Gastroesophageal sphincter (tissue), 4 donors: ENCODE measurements at regions not wholly inside any gene's neighbourhood (a gene's known extent, or its start where the extent isn't known, plus 50 kb on each side); places are given as distances from the start of the nearest gene placed in this dataset.
"Not testable (repeated sequence)": the region's sequence is repeated elsewhere in the genome, so short reads cannot be mapped to it uniquely, and the experiment has no call there.

ENCODE experiments used
- ATAC-seq: fragments of 150-250 bp; one replicate; pipeline ENCODE4 v1.9.1; 2016; ENCODE audit warnings: mild to moderate bottlenecking, moderate library complexity
- H3K27ac ChIP-seq, 4 donors: fragments of 200-600 bp; sonication (generic) in 3 of 4; 1 replicate in 3 of 4; 2 replicates in 1 of 4; pipeline ENCODE4 v1.5.1; 2016 to 2019
- H3K27me3 ChIP-seq: fragments of 200-600 bp; sonication (generic); one replicate; pipeline ENCODE4 v1.5.1; 2019
- H3K36me3 ChIP-seq, 2 donors: fragments of 200-600 bp; sonication (generic); one replicate each; pipeline ENCODE4 v1.5.1; 2019; ENCODE audit warnings: control low read depth in 1 of 2
- H3K4me1 ChIP-seq, 3 donors: fragments of 200-600 bp; sonication (generic); 1 replicate in 2 of 3; 2 replicates in 1 of 3; pipeline ENCODE4 v1.5.1; 2016 to 2019; ENCODE audit warnings: control low read depth in 2 of 3
- H3K4me3 ChIP-seq, 2 donors: fragments of 200-600 bp; sonication (generic); one replicate each; pipeline ENCODE4 v1.5.1; 2019; ENCODE audit warnings: mild to moderate bottlenecking in 1 of 2, moderate library complexity in 1 of 2
- H3K9me3 ChIP-seq, 3 donors: fragments of 200-600 bp; sonication (generic); one replicate each; pipeline ENCODE4 v1.5.1; 2017 to 2019; ENCODE audit warnings: control low read depth in 2 of 3
- CTCF ChIP-seq, 4 experiments: fragments of 200-600 bp in 2 of 4; fragments of 450-650 bp in 2 of 4; sonication (generic) in 1 of 4; IDR thresholded peaks; one replicate each; pipeline ENCODE4 v1.5.1; 2017 to 2019; ENCODE audit warnings: antibody characterized with exemption in 4 of 4, mild to moderate bottlenecking in 2 of 4, moderate library complexity in 2 of 4
- WGBS, 2 donors: methylation state at CpG; one replicate each; pipeline ENCODE4 v1.1.5; 2018; ENCODE audit warnings: low coverage in 1 of 2; 5-methylcytosine and 5-hydroxymethylcytosine counted together

DNA sequence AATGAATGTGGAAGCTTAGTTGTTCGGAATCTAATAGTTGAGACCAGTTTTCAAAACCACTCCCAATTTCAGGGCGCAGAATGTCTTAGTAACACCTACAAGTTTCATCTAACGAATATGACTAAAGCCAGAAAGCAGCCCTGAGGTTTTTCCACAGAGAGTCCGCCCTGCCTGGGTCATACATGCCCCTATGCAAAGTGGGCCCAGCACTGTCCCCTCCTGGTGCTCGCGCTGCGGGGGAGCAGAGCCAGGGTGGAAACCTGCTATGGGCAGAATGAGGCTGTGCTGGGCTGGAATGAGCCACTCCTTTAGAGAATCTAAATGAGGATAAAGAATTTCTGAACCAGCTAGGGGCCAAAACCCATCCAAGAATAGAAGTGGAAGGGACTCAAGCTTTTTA lies 334.0 kb downstream of the GOLGA6L6 start:
- not testable (repeated sequence) for H3K36me3 ChIP-seq, H3K4me1 ChIP-seq, H3K9me3 ChIP-seq, H3K27ac ChIP-seq, H3K4me3 ChIP-seq, ATAC-seq, H3K27me3 ChIP-seq
- 75 to 81% methylated on average over 7 of the region's 7 CpGs for WGBS, 2 donors

- 60 to 66% methylated on average over 3 to 4 of the region's 4 CpGs for whole genome bisulfite sequencing, 2 donors
- not testable (repeated sequence) for H3K4me1 ChIP-seq, H3K27me3 ChIP-seq, H3K4me3 ChIP-seq, H3K36me3 ChIP-seq, H3K9me3 ChIP-seq, ATAC-seq, H3K27ac ChIP-seq
These were observed 334.4 kb downstream of the GOLGA6L6 start for GRCh38 chr15:20207198-20207597.

- not testable (repeated sequence) for ATAC-seq, H3K4me3 ChIP-seq, H3K9me3 ChIP-seq, H3K27ac ChIP-seq, H3K27me3 ChIP-seq, H3K36me3 ChIP-seq, H3K4me1 ChIP-seq
- 66% methylated on average over 2 of the region's 20 CpGs; no CpG with 5 or more reads in 1 of the 2 donors for WGBS, 2 donors
These were observed 337.3 kb downstream of the GOLGA6L6 start for GRCh38 chr15:20204177-20204866.

GRCh38 chr15:20203649-20204150 lies 337.9 kb downstream of the GOLGA6L6 start:
- H3K4me1 ChIP-seq, H3K27me3 ChIP-seq, H3K4me3 ChIP-seq, H3K9me3 ChIP-seq, H3K36me3 ChIP-seq, ATAC-seq, H3K27ac ChIP-seq: not testable (repeated sequence)
- 82 to 85% methylated on average over 2 of the region's 29 CpGs for WGBS, 2 donors

DNA sequence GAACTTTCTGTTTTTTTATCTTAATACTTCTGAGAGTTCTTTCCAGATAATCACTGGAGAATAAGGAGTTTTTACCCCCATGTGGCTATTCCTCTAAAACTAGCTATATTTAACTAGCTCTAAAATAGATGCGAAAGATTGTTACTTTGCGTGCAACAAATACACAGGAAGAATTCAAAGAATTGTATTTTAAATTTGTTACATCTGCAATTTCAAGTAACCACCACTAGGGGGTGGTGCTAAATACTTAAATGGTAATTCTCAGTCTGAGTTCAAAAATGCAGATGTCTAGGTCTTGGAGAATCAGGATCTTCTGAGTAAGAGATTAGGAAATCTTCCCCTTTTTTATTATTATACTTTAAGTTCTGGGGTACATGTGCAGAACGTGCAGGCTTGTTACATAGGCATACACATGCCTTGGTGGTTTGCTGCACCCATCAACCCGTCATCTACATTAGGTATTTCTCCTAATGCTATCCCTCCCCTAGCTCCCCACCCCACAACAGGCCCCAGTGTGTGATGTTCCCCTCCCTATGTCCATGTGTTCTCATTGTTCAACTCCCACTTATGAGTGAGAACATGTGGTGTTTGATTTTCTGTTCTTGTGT lies 346.9 kb downstream of the GOLGA6L6 start:
- TF ChIP-seq CTCF (IDR thresholded peaks at IDR 0.05): peak in 1 of 4 experiments; percentile 14
- 52 to 80% methylated on average over 4 of the region's 4 CpGs for WGBS, 2 donors
- not testable (repeated sequence) for H3K9me3 ChIP-seq, H3K27ac ChIP-seq, H3K4me3 ChIP-seq, ATAC-seq, H3K4me1 ChIP-seq, H3K36me3 ChIP-seq, H3K27me3 ChIP-seq

DNA sequence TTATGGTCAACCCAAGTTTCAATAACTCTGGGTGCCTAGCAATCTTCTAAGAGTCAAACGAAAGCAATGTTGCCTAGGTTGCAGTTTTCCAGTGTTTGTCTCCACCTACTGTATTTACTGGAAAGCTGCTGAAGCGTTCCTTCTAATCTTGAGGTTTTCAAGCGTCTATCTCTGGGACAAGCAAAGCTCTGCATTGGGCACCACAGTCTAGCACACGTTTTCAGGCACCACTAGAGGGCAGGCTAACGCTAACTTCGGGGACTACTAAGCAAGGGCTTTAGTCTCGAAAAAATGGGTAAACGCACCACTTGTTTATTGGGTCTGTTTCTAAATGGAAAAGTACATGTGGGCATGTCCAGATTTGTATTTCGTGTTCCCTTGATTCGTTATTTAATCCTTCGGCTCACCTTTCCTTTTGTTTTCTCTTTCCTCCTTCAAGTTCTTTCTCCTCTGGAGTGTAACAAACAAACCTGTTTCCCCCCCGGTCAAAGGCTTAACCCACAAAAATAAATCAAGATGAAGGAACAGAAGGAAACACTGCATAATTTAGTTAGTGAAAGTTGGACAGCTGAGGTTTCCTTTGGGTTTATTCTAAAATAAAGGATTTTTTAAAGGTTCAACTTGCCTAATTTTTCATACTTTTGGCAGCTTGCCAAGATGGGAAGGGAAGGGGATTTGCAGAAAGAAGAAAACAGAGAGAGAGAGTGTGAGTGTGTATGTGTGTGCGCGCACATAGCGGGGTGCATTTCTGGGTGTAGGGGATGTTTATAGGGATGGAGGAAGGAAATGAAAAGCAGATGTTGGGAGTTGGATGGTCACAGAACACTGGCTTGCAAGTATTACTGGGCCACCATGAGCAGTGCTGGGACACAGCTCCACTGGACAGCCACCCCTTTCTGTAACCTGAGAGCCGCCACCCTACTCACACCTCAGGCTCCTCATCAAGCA lies 348.3 kb downstream of the GOLGA6L6 start:
- TF ChIP-seq CTCF (IDR thresholded peaks at IDR 0.05): peak in 2 of 4 experiments; percentile 29 to 46
- 37 to 45% methylated on average over 16 of the region's 16 CpGs for WGBS, 2 donors
- H3K4me3 ChIP-seq, H3K36me3 ChIP-seq, H3K9me3 ChIP-seq, H3K27me3 ChIP-seq, H3K27ac ChIP-seq, H3K4me1 ChIP-seq: not testable (repeated sequence)
- peak; percentile 51 for ATAC-seq

DNA sequence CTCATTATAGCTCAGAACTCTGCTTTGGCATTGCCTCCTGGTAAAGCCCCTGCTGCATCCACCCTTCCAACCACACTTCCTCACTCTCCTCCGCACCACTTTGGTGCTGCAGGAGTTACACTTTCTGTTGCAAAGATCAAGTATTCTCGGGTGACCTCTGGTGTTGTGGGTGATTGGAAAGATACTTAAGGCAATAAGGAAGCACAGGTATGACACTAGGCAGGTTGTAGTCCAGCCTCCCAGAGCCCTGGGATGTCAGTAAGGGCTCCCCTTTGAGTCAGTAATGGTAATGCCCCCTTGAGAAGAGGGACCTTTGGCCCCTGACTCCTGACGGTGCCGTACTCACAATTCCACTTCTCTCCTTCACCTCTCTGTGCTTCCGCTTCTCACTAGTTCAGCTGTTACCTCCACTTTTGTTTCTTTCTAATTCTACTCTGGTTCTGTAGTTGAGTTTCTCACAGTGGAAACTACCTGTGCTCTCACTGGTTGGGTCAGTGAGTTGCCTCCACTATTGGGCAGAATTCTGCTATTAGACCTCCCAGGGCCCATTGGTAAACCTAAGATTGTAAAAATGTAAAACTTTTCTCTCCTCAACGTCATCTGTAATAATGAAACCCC lies 350.0 kb downstream of the GOLGA6L6 start:
- 63 to 69% methylated on average over 5 of the region's 6 CpGs for WGBS, 2 donors
- not testable (repeated sequence) for H3K9me3 ChIP-seq, H3K36me3 ChIP-seq, H3K4me3 ChIP-seq, H3K27ac ChIP-seq, H3K27me3 ChIP-seq, H3K4me1 ChIP-seq, ATAC-seq

- H3K36me3 ChIP-seq, H3K27me3 ChIP-seq, H3K4me1 ChIP-seq, H3K27ac ChIP-seq, H3K4me3 ChIP-seq, ATAC-seq, H3K9me3 ChIP-seq: not testable (repeated sequence)
- WGBS, 2 donors: 53 to 63% methylated on average over 3 to 4 of the region's 4 CpGs
These were observed 353.0 kb downstream of the GOLGA6L6 start for GRCh38 chr15:20188611-20189010.

- peak; percentile 31 for ATAC-seq
- H3K27ac ChIP-seq, H3K27me3 ChIP-seq, H3K9me3 ChIP-seq, H3K4me1 ChIP-seq, H3K4me3 ChIP-seq, H3K36me3 ChIP-seq: not testable (repeated sequence)
- 43% methylated on average over 1 of the region's 1 CpG; no CpG with 5 or more reads in 1 of the 2 donors for WGBS, 2 donors
These were observed 353.9 kb downstream of the GOLGA6L6 start for GRCh38 chr15:20187370-20188355.

DNA sequence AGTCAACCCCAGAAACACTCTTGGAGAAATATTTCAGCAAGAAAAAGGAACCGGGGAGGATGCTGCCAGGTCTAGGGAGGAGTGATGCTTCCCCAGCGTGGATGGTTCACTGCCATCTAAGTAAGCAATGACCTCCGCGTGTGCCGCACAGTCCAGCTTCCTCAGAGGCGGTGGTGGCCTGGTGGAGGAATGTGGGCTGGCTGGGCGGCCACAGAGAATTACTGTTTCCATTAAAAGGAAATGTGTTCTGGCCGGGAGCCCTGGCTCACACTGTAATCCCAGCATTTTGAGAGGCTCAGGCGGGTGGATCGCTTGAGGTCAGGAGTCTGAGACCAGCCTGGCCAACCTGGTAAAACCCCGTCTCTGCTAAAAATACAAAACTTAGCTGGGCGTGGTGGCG lies 356.7 kb downstream of the GOLGA6L6 start:
- not testable (repeated sequence) for H3K36me3 ChIP-seq, H3K4me1 ChIP-seq, H3K27ac ChIP-seq, ATAC-seq, H3K4me3 ChIP-seq, H3K27me3 ChIP-seq, H3K9me3 ChIP-seq
- WGBS, 2 donors: no CpG with 5 or more reads among the region's 13 CpGs
